ENCODE measurements at regions not wholly inside any gene's neighbourhood (a gene's known extent, or its start where the extent isn't known, plus 50 kb on each side); places are given as distances from the start of the nearest gene placed in this dataset.
A peak's percentile ranks its signal among the peaks of the same experiment; 100 is the strongest.

- Histone ChIP-seq H3K36me3 (ENCODE audit: control insufficient read depth, insufficient read depth, low read length) (no peaks in the 10 kb centered on the region), H3K27me3 (ENCODE audit: control insufficient read depth, insufficient read depth, low read length) (no peaks in the 10 kb centered on the region), H3K4me3 (ENCODE audit: low read depth, low read length) (no peak overlapping the region)
- TF ChIP-seq CTCF (IDR thresholded peaks at IDR 0.05; ENCODE audit: insufficient read depth, low read length, severe bottlenecking), result no peak
- DNase-seq (ENCODE audit: low read depth) (no peak), FAIRE-seq (no peak)
Observed at GRCh38 chr13:104137416-104137815, 1071.2 kb upstream of the SLC10A2 start.

- FAIRE-seq, result no peak
- no peaks in the 10 kb centered on the region for H3K27me3 ChIP-seq (ENCODE audit: control insufficient read depth, insufficient read depth, low read length)
- no peak for TF ChIP-seq CTCF (IDR thresholded peaks at IDR 0.05; ENCODE audit: insufficient read depth, low read length, severe bottlenecking)
- H3K4me3 ChIP-seq (ENCODE audit: low read depth, low read length), result no peak overlapping the region
- H3K36me3 ChIP-seq (ENCODE audit: control insufficient read depth, insufficient read depth, low read length), result no peaks in the 10 kb centered on the region
- no peak for DNase-seq (ENCODE audit: low read depth)
Observed at GRCh38 chr13:104132849-104133248, 1066.6 kb upstream of the SLC10A2 start.

GRCh38 chr13:104114101-104114500 lies 1047.9 kb upstream of the SLC10A2 start:
- FAIRE-seq (no peak), DNase-seq (ENCODE audit: low read depth) (no peak)
- Histone ChIP-seq H3K27me3 (ENCODE audit: control insufficient read depth, insufficient read depth, low read length) (no peaks in the 10 kb centered on the region), H3K36me3 (ENCODE audit: control insufficient read depth, insufficient read depth, low read length) (no peaks in the 10 kb centered on the region), H3K4me3 (ENCODE audit: low read depth, low read length) (no peak overlapping the region)
- TF ChIP-seq CTCF (IDR thresholded peaks at IDR 0.05; ENCODE audit: insufficient read depth, low read length, severe bottlenecking), result no peak

- no peaks in the 10 kb centered on the region for H3K36me3 ChIP-seq (ENCODE audit: control insufficient read depth, insufficient read depth, low read length)
- no peak for TF ChIP-seq CTCF (IDR thresholded peaks at IDR 0.05; ENCODE audit: insufficient read depth, low read length, severe bottlenecking)
- H3K4me3 ChIP-seq (ENCODE audit: low read depth, low read length), result no peak overlapping the region
- DNase-seq (ENCODE audit: low read depth) (no peak), FAIRE-seq (no peak)
- H3K27me3 ChIP-seq (ENCODE audit: control insufficient read depth, insufficient read depth, low read length), result no peaks in the 10 kb centered on the region
Observed at GRCh38 chr13:104111031-104111430, 1044.8 kb upstream of the SLC10A2 start.

- no peak overlapping the region for H3K4me3 ChIP-seq (ENCODE audit: low read depth, low read length)
- TF ChIP-seq CTCF (IDR thresholded peaks at IDR 0.05; ENCODE audit: insufficient read depth, low read length, severe bottlenecking), result no peak
- FAIRE-seq (no peak), DNase-seq (ENCODE audit: low read depth) (peak; percentile 89)
- no peaks in the 10 kb centered on the region for H3K36me3 ChIP-seq (ENCODE audit: control insufficient read depth, insufficient read depth, low read length)
- H3K27me3 ChIP-seq (ENCODE audit: control insufficient read depth, insufficient read depth, low read length), result no peaks in the 10 kb centered on the region
Observed at GRCh38 chr13:104106705-104107393, 1040.6 kb upstream of the SLC10A2 start.
